RWPE2 (cell line): ENCODE measurements at regions not wholly inside any gene's neighbourhood (a gene's known extent, or its start where the extent isn't known, plus 50 kb on each side); places are given as distances from the start of the nearest gene placed in this dataset.

Source experiments
- ATAC-seq: fragments of 200-7000 bp; cut with Tn5 transposase; 3 replicates; pipeline ENCODE4 v1.9.1; 2021; ENCODE audit warnings: low read depth
- DNase-seq: peaks from one replicate; pipeline ENCODE4 v3.0.0-alpha.2; 2020; ENCODE audit warnings: low spot score
- H3K27ac ChIP-seq: fragments of 450-650 bp; 2 replicates; pipeline ENCODE4 v1.5.1; 2017; ENCODE audit warnings: mild to moderate bottlenecking; ENCODE audit not compliant: poor library complexity, severe bottlenecking
- H3K27me3 ChIP-seq: fragments of 250-450 bp; sonication (Bioruptor Pico); 2 replicates; pipeline ENCODE4 v1.5.1; 2021; ENCODE audit warnings: mild to moderate bottlenecking, moderate library complexity; ENCODE audit not compliant: insufficient read depth, poor library complexity, severe bottlenecking
- H3K36me3 ChIP-seq: fragments of 250-450 bp; sonication (Bioruptor Pico); 2 replicates; pipeline ENCODE4 v1.5.1; 2020; ENCODE audit warnings: low read depth, mild to moderate bottlenecking, moderate library complexity
- H3K4me1 ChIP-seq: fragments of 250-450 bp; sonication (Bioruptor Pico); 2 replicates; pipeline ENCODE4 v1.5.1; 2021; ENCODE audit warnings: mild to moderate bottlenecking, moderate library complexity; ENCODE audit not compliant: insufficient read depth, poor library complexity, severe bottlenecking
- H3K4me3 ChIP-seq: fragments of 250-450 bp; sonication (Bioruptor Pico); 2 replicates; pipeline ENCODE4 v1.5.1; 2021; ENCODE audit warnings: mild to moderate bottlenecking, moderate library complexity; ENCODE audit not compliant: severe bottlenecking
- H3K9me3 ChIP-seq: fragments of 250-450 bp; sonication (Bioruptor Pico); 2 replicates; pipeline ENCODE4 v1.5.1; 2021; ENCODE audit warnings: mild to moderate bottlenecking, moderate library complexity; ENCODE audit not compliant: severe bottlenecking
- TF ChIP-seq, protein P1 (sequence below): fragments of 450-650 bp; IDR thresholded peaks from one replicate; pipeline ENCODE4 v1.5.1; 2017; ENCODE audit warnings: mild to moderate bottlenecking, moderate library complexity; ENCODE audit not compliant: poor library complexity, severe bottlenecking

DNA sequence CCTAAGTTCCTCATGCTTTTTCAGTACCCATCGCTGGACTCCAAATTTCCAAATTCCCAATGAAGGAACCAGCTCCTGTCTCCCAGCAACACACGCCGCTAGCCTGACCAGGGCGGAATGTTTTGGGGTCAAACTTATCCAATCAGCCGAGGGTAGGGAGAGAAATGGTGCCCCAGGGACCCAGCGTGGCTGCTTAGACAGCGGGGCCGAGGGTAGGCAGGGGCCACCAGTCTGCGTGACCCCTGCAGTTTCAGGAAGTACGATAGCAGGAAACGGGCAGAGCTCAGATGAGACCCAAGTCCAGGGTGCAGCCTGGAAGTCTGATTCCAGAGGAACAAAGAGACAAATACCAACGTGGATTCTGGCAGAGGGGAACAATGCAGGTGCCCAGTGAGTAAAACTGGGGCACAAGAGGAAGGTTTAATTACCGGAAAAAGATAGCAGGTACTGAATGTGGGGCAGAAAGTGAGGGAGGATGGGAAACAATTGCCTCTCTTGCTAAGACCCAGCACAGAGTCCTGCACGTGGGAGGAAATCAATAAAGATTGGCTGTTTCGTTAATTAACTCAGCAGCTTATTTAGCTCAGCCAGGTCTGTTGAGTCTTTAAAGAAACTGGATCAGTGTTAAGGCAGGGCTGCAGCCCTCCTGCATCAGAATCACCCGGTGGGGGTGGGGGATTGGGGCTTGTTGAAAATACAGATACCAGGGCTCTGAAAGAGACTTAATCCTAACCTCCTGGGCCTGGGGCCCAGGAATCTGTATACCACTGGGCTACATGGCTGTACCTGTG is 50.4 kb upstream of the NFE2L3 start:
- no peaks in the 10 kb centered on the region for H3K27me3 ChIP-seq
- no peak for DNase-seq
- H3K4me1 ChIP-seq, result peaks cover 5% of the 10 kb centered on the region

DNA sequence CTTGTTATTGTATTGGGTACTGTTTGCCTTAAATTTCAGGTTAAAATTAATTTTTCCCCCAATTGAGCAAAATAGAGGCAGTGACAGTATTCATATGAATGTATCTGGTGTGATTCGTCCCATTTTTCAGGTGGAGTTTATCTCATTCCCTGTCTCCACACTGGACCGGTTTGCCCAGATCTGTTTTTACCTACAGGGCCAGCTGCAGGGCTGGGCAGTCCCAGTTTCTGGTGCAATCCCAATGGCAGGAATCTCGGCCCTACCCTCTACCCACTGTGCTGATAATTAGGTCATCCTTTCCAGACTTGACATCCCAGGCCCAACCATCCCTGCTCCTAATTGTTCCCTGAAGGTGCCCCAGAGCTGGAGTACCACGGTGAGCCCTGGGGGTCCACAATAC is 49.8 kb upstream of the NFE2L3 start:
- Histone ChIP-seq H3K9me3 (no peaks in the 10 kb centered on the region), H3K27ac (no peak overlapping the region), H3K36me3 (no peaks in the 10 kb centered on the region), H3K4me3 (no peak overlapping the region), H3K27me3 (no peaks in the 10 kb centered on the region), H3K4me1 (peaks cover 5% of the 10 kb centered on the region)
- ATAC-seq (no peak), DNase-seq (no peak)
- TF ChIP-seq, protein P1, sequence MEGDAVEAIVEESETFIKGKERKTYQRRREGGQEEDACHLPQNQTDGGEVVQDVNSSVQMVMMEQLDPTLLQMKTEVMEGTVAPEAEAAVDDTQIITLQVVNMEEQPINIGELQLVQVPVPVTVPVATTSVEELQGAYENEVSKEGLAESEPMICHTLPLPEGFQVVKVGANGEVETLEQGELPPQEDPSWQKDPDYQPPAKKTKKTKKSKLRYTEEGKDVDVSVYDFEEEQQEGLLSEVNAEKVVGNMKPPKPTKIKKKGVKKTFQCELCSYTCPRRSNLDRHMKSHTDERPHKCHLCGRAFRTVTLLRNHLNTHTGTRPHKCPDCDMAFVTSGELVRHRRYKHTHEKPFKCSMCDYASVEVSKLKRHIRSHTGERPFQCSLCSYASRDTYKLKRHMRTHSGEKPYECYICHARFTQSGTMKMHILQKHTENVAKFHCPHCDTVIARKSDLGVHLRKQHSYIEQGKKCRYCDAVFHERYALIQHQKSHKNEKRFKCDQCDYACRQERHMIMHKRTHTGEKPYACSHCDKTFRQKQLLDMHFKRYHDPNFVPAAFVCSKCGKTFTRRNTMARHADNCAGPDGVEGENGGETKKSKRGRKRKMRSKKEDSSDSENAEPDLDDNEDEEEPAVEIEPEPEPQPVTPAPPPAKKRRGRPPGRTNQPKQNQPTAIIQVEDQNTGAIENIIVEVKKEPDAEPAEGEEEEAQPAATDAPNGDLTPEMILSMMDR, result no peak

More for the DNA sequence above, 50.4 kb upstream of the NFE2L3 start:
- no peak for ATAC-seq
- H3K4me3 ChIP-seq, result no peak overlapping the region
- H3K36me3 ChIP-seq, result no peaks in the 10 kb centered on the region
- TF ChIP-seq, protein P1, result no peak
- no peaks in the 10 kb centered on the region for H3K9me3 ChIP-seq
- H3K27ac ChIP-seq, result no peak overlapping the region
